ENCODE measurements at regions not wholly inside any gene's neighbourhood (a gene's known extent, or its start where the extent isn't known, plus 50 kb on each side); places are given as distances from the start of the nearest gene placed in this dataset.

GRCh38 chr1:29657816-29658215 is 421.5 kb downstream of the PTPRU start:
- no peak for DNase-seq

GRCh38 chr1:29655945-29656850 is 419.9 kb downstream of the PTPRU start:
- no peak for DNase-seq

GRCh38 chr1:29655145-29655544 is 418.8 kb downstream of the PTPRU start:
- no peak for DNase-seq

- DNase-seq: no peak
These were observed 417.6 kb downstream of the PTPRU start for GRCh38 chr1:29653886-29654450.

GRCh38 chr1:29653034-29653810 is 416.9 kb downstream of the PTPRU start:
- no peak for DNase-seq

- DNase-seq: no peak
These were observed 415.7 kb downstream of the PTPRU start for GRCh38 chr1:29651684-29652665.

GRCh38 chr1:29651246-29651645 is 414.9 kb downstream of the PTPRU start:
- no peak for DNase-seq

- no peak for DNase-seq
These were observed 414.2 kb downstream of the PTPRU start for GRCh38 chr1:29650476-29650875.

- no peak for DNase-seq
These were observed 413.7 kb downstream of the PTPRU start for GRCh38 chr1:29650041-29650400.

- no peak for DNase-seq
These were observed 413.1 kb downstream of the PTPRU start for GRCh38 chr1:29649189-29650040.

- no peak for DNase-seq
These were observed 412.5 kb downstream of the PTPRU start for GRCh38 chr1:29648798-29649188.

GRCh38 chr1:29648026-29648425 is 411.7 kb downstream of the PTPRU start:
- DNase-seq: no peak

GRCh38 chr1:29647581-29647980 is 411.3 kb downstream of the PTPRU start:
- no peak for DNase-seq

GRCh38 chr1:29646161-29646775 is 409.9 kb downstream of the PTPRU start:
- no peak for DNase-seq

GRCh38 chr1:29645586-29645985 is 409.3 kb downstream of the PTPRU start:
- DNase-seq: no peak

- DNase-seq: no peak
These were observed 408.5 kb downstream of the PTPRU start for GRCh38 chr1:29644812-29645211.

GRCh38 chr1:29643838-29644440 is 407.6 kb downstream of the PTPRU start:
- no peak for DNase-seq

GRCh38 chr1:29643281-29643680 is 407.0 kb downstream of the PTPRU start:
- no peak for DNase-seq

- DNase-seq: no peak
These were observed 406.2 kb downstream of the PTPRU start for GRCh38 chr1:29642519-29642918.

GRCh38 chr1:29641921-29642320 is 405.6 kb downstream of the PTPRU start:
- DNase-seq: no peak

GRCh38 chr1:29640428-29640785 is 404.1 kb downstream of the PTPRU start:
- DNase-seq: no peak

All from CD4-positive, alpha-beta T cell treated with Interleukin-1 beta for 1 hour (primary cell).